Right cardiac atrium (tissue), 5 donors: ENCODE measurements at regions not wholly inside any gene's neighbourhood (a gene's known extent, or its start where the extent isn't known, plus 50 kb on each side); places are given as distances from the start of the nearest gene placed in this dataset.
A peak's percentile ranks its signal among the peaks of the same experiment; 100 is the strongest.

ENCODE experiments used
- ATAC-seq, 2 donors: fragments of 200-7000 bp; cut with Tn5 transposase; one replicate each; pipeline versions ENCODE4 v1.8.0 to v1.9.1; 2020; ENCODE audit warnings: moderate library complexity in 2 of 2, mild to moderate bottlenecking in 1 of 2
- DNase-seq, 3 donors: peaks; one replicate each; pipeline ENCODE4 v3.0.0-alpha.2; 2020
- H3K27ac ChIP-seq: one replicate; pipeline ENCODE4 v1.5.1; 2013; ENCODE audit warnings: mild to moderate bottlenecking, low read length, control low read depth, moderate library complexity
- H3K27me3 ChIP-seq: one replicate; pipeline ENCODE4 v1.6.1; 2013; ENCODE audit not compliant: control insufficient read depth, insufficient read depth
- H3K4me1 ChIP-seq: one replicate; pipeline ENCODE4 v1.6.1; 2013; ENCODE audit warnings: low read length; ENCODE audit not compliant: control insufficient read depth, insufficient read depth
- H3K4me3 ChIP-seq: one replicate; pipeline ENCODE4 v1.5.1; 2013; ENCODE audit warnings: low read length, control low read depth
- H3K9me3 ChIP-seq: one replicate; pipeline ENCODE4 v1.6.1; 2013; ENCODE audit warnings: low read length; ENCODE audit not compliant: control insufficient read depth
- WGBS: extraction: QIAGEN DNeasy Blood & Tissue Kit; methylation state at CpG from one replicate; pipeline ENCODE4 v1.1.7; 2013; 5-methylcytosine and 5-hydroxymethylcytosine counted together
- intact Hi-C, 4 donors: fragments of 100-400 bp; cut with DNase I; formaldehyde crosslinking; loops; one replicate each; pipeline versions ENCODE4 v1.11.0 to v1.14.0; 2022 to 2023
- donor health status: healthy with polysubstance abuse.
- donor health status: DM: no; HTN: yes; CAD: no.
- donor health status: DM: no; HTN: no; CAD: no.
- donor health status: DM: no; HTN: yes; CAD: no; lungs with severe emphysema.
- donor health status: DM: yes; HTN: yes; CAD: no.

DNA sequence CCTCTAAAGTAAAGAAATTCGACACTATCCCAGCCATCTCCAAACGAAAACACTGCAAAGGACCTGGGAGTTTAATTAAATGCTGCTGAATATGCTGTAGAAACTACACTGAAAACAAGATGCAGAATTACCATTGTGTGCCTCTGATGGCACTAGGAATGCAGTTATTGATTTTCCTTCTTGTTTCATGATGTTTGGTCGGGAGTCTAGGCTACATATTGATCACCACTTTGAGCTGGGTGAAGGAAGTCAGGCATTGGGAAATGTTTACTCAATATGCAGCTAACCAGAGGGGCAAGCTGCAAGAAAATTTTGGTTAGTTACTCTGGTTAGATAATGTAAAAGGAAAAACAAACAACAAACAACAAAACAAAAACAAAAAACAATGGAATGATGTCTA, 650.7 kb upstream of the GALNTL6 start:
- DNase-seq = no peak
- Histone ChIP-seq H3K9me3 (no peaks in the 10 kb centered on the region), H3K4me1 (no peaks in the 10 kb centered on the region), H3K27ac (no peak overlapping the region), H3K27me3 (no peaks in the 10 kb centered on the region), H3K4me3 (no peak overlapping the region)
- 64% methylated on average over 3 of the region's 3 CpGs for WGBS
- intact Hi-C loops = no loop called here
- ATAC-seq = no peak

DNA sequence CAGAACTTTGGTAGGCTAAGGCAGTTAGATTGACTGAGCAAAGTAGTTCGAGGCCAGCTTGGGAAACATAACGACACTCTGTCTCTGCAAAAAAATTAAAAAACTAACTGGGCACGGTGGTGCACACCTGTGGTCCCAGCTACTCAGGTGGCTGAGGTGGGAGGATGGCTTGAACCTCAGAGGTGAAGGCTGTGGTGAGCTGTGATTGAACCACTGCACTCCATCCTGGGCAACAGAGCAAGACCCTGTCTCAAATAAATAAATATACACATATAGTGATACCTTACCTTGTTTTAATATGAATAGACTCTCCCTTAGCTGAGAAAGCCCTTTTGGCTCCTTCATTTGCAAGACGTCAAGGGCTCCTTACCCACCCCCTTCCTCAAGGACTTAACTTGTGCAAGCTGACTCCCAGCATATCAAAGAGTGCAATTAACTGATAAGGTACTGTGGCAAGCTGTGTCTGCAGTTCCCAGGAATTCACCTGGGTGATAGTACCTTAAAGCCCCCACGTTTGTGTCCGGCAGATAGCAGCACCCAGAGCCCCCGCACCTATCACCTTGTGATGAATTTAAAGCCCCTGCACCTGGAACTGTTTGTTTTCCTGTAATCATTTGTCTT, 655.6 kb upstream of the GALNTL6 start:
- Histone ChIP-seq H3K4me3 (no peak overlapping the region), H3K9me3 (no peaks in the 10 kb centered on the region), H3K27ac (no peak overlapping the region), H3K27me3 (no peaks in the 10 kb centered on the region), H3K4me1 (no peaks in the 10 kb centered on the region)
- WGBS = 47% methylated on average over 7 of the region's 7 CpGs
- intact Hi-C loops = no loop called here
- no peak for ATAC-seq
- DNase-seq = no peak

DNA sequence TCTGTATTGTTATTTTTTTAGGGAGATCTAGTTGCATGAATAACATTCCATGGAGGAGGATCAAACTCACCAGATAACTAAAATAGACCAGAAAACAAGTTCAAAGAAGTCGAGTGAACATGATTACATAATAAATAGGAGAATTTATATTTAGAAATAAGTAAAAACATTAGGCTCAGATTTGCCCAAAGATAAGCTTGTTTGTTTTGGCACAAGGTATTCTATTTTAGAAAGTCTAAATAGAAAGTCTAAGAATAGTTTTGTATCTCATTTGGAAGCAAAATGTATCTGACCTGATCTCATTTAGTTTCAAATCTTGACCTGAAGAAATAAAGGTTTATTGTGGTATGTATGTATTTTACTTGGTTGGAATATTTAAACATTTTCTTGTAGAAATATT, 670.6 kb upstream of the GALNTL6 start:
- H3K9me3 ChIP-seq = no peaks in the 10 kb centered on the region
- intact Hi-C loops = no loop called here
- H3K4me3 ChIP-seq = no peak overlapping the region
- DNase-seq = no peak
- no peaks in the 10 kb centered on the region for H3K4me1 ChIP-seq
- H3K27me3 ChIP-seq = no peaks in the 10 kb centered on the region
- WGBS = 23% methylated on average over 1 of the region's 1 CpG
- no peak for ATAC-seq
- H3K27ac ChIP-seq = no peak overlapping the region

DNA sequence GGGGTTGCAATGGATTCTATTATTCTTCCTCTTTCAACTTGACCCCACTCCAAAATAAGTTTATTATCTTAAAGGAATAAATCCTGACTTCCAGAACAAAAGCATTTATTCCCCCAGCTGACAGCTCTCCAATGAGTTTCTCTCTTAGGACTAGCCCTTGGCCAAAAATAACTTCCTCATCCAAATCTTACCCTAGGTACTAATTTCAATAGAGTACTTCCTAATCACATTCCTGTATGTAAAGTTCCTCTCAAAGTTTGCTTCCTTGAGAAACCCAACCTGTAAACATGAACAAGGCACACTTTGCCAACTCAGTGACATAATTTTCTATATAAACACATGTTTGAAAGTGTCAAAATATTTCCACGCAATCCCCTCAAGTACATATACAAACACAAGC, 671.2 kb upstream of the GALNTL6 start:
- Histone ChIP-seq H3K4me1 (no peaks in the 10 kb centered on the region), H3K4me3 (no peak overlapping the region), H3K9me3 (no peaks in the 10 kb centered on the region), H3K27me3 (no peaks in the 10 kb centered on the region), H3K27ac (no peak overlapping the region)
- intact Hi-C loops = no loop called here
- ATAC-seq (peak in 1 of 2 donors; percentile 44), DNase-seq (no peak)
- 66% methylated on average over 1 of the region's 1 CpG for WGBS

DNA sequence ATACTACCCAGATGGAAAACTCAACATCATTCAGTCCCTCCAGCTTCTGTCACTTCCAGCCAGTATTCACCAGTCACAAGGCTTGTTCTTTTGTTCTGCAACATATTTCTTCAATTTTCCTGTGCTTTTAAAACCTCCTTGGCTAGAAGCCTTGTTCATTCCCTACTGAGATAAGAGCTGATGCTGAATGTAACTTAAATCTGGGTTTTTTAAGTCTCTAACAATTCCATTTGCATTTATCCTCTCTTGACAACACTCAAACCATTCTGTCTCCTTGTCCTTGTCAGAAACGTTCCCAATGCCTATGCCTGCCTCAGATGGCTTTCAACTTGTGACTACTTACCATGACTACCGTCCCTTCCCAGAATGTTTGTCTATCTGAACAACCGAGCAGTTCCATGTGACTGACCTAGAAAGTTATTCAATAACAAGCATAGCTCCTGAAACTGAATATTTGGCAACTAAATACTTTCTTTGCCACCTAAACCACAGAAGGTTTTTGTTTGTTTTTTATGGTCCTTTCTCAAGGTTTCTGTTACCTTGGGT, 682.9 kb upstream of the GALNTL6 start:
- Histone ChIP-seq H3K9me3 (no peaks in the 10 kb centered on the region), H3K27ac (no peak overlapping the region), H3K27me3 (no peaks in the 10 kb centered on the region), H3K4me3 (no peak overlapping the region), H3K4me1 (no peaks in the 10 kb centered on the region)
- intact Hi-C loops = no loop called here
- ATAC-seq = no peak
- DNase-seq = no peak
- 31% methylated on average over 3 of the region's 3 CpGs for WGBS

DNA sequence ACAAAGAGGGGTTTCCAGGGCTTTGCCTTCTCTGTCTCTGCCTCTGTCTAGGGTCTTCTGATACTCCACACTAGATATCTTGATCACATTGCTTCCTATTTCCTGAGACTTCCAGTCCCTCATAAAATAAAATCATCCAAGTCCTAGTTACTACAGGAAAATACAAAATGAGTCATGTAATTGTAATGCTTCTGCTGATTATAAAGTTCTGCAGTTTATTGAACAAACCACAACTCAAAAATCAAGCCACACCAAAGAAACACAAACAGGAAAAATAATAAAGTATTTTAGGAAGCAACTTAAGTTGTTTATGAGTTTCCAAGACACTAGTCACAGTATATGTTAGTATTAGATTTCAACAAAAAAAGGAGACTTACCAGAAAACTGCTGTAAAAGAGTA, 695.1 kb upstream of the GALNTL6 start:
- H3K9me3 ChIP-seq = no peaks in the 10 kb centered on the region
- H3K27ac ChIP-seq = no peak overlapping the region
- ATAC-seq (no peak), DNase-seq (no peak)
- H3K4me3 ChIP-seq = no peak overlapping the region
- no peaks in the 10 kb centered on the region for H3K27me3 ChIP-seq
- intact Hi-C loops = no loop called here
- H3K4me1 ChIP-seq = no peaks in the 10 kb centered on the region

DNA sequence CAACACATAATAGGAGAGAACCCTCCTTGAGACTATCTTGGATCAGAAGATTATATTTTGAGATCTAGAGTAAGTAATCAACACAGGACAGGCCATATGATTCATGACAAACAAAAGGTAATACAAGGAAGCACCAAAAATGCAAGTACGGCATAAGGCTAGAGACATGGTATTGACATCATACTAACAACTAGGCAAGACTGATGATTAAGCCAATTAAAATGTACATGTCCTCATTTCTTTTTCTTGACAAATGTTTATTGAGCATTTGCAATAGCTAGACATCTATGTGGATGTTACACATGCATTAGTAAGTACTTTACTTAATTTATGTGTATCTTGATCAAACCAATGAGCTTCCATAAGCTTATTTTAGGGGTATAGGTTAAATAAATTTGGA, 695.7 kb upstream of the GALNTL6 start:
- H3K4me1 ChIP-seq = no peaks in the 10 kb centered on the region
- intact Hi-C loops = no loop called here
- no peak overlapping the region for H3K4me3 ChIP-seq
- H3K27ac ChIP-seq = no peak overlapping the region
- DNase-seq = no peak
- no peaks in the 10 kb centered on the region for H3K27me3 ChIP-seq
- no peaks in the 10 kb centered on the region for H3K9me3 ChIP-seq
- ATAC-seq = no peak
- WGBS = 96% methylated on average over 1 of the region's 1 CpG

DNA sequence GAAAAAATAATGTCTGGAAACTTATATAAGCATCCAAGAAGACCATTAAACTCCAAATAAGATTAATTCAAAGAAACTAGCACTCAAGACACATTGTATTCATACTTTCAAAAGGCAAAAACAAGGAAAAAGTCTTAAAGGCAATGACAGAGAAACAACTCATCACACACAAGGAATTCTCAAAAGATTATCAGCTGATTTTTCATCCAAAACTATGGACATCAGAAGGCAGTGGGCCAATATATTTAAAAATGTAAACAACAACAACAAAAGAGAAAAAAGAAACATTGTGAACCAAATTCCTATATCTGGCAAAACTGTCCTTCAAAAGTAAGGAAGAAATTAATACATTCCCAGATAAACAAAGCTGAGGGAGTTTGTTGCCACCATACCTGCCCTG, 711.4 kb upstream of the GALNTL6 start:
- DNase-seq (no peak), ATAC-seq (no peak)
- Histone ChIP-seq H3K4me3 (no peak overlapping the region), H3K4me1 (no peaks in the 10 kb centered on the region), H3K27ac (no peak overlapping the region), H3K9me3 (no peaks in the 10 kb centered on the region), H3K27me3 (no peaks in the 10 kb centered on the region)
- intact Hi-C loops = no loop called here

DNA sequence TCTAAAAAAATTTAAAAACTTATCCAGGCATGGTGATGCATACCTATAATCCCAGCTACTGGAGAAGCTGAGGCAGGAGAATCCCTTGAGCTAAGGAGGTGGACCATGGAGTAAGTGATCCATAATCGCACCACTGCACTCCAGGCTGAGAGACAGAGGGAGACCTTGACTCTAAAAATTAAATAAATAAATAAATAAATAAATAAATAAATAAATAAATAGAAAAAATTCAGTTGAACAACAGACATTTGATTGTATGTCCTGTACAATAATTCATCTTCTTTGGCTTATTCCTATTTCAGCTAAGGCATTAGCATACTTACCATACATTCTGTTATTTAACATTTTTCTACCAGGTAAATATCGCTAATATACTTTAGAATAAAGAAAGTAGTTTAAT, 726.1 kb upstream of the GALNTL6 start:
- intact Hi-C loops = no loop called here
- no peaks in the 10 kb centered on the region for H3K9me3 ChIP-seq
- WGBS = 87% methylated on average over 2 of the region's 2 CpGs
- DNase-seq = no peak
- no peak overlapping the region for H3K4me3 ChIP-seq
- no peak overlapping the region for H3K27ac ChIP-seq
- H3K27me3 ChIP-seq = no peaks in the 10 kb centered on the region
- no peak for ATAC-seq
- H3K4me1 ChIP-seq = no peaks in the 10 kb centered on the region

DNA sequence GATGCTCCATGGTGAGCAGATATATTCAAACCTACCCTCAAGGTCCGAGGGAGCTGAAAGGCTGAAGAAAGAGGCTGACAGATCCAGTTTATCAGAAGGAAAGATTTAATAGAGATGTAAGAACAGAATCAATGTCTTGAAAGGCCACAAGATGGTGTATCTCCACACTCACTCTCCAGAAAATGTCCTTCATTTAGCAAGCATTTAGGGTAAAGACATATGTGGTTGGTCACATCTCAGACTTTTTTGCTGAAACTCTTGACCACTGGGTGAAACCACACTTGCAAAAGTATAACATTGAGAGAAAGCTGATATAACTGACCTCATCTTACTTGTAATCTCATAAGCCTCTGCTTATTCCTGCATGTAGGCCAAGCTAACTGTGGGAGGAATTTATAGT, 745.8 kb upstream of the GALNTL6 start:
- H3K27me3 ChIP-seq = no peaks in the 10 kb centered on the region
- no peak overlapping the region for H3K27ac ChIP-seq
- ATAC-seq (no peak), DNase-seq (no peak)
- 57% methylated on average over 1 of the region's 1 CpG for WGBS
- intact Hi-C loops = no loop called here
- no peaks in the 10 kb centered on the region for H3K9me3 ChIP-seq
- H3K4me1 ChIP-seq = no peaks in the 10 kb centered on the region
- H3K4me3 ChIP-seq = no peak overlapping the region

DNA sequence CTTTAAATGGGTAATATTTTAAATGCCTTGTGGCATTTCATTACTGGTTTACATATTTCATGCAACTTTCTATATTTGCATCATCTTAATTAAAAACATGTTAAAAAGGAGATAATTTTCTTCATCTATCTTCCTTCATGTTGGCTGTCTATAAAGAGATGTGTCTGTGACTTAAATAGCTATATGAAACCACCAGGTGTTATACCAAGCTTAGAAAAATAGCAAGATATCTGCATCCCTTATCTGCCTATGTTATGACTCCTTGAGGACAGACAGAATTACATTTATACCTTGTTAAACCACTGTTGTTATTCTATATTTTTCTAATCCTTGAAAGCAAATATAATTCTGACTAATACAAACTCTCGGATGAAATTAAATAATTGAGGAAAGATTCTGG, 763.8 kb upstream of the GALNTL6 start:
- Histone ChIP-seq H3K27ac (no peak overlapping the region), H3K27me3 (no peaks in the 10 kb centered on the region), H3K4me1 (no peaks in the 10 kb centered on the region), H3K4me3 (no peak overlapping the region), H3K9me3 (no peaks in the 10 kb centered on the region)
- no peak for DNase-seq
- ATAC-seq = no peak
- intact Hi-C loops = no loop called here
- 85% methylated on average over 1 of the region's 1 CpG for WGBS

DNA sequence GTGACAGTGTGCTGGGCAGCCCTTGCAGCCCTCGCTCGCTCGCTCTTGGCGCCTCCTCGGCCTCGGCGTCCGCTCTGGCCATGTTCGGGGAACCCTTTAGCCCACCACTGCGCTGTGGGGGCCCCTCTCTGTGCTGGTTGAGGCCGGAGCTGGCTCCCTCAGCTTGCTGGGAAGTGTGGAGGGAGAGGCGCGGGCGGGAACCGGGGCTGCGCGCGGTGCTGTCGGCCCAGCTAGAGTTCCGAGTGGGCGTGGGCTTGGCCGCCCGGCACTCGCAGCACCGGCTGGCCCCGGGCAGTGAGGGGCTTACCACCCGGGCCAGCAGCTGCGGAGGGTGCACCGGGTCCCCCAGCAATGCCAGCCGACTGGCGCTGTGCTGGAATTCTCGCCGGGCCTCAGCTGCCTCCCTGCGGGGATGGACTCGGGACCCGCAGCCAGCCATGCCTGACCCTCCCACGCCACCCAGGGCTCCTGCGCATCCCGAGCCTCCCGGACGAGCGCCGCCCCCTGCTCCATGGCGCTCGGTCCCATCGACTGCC, 770.1 kb upstream of the GALNTL6 start:
- Histone ChIP-seq H3K4me1 (no peaks in the 10 kb centered on the region), H3K4me3 (no peak overlapping the region), H3K27ac (no peak overlapping the region), H3K27me3 (no peaks in the 10 kb centered on the region), H3K9me3 (no peaks in the 10 kb centered on the region)
- ATAC-seq (no peak), DNase-seq (peak in 2 of 3 donors; percentile 37 to 53)
- WGBS = 95% methylated on average over 46 of the region's 46 CpGs
- intact Hi-C loops = no loop called here
